ENCODE measurements at regions not wholly inside any gene's neighbourhood (a gene's known extent, or its start where the extent isn't known, plus 50 kb on each side); places are given as distances from the start of the nearest gene placed in this dataset.

DNA sequence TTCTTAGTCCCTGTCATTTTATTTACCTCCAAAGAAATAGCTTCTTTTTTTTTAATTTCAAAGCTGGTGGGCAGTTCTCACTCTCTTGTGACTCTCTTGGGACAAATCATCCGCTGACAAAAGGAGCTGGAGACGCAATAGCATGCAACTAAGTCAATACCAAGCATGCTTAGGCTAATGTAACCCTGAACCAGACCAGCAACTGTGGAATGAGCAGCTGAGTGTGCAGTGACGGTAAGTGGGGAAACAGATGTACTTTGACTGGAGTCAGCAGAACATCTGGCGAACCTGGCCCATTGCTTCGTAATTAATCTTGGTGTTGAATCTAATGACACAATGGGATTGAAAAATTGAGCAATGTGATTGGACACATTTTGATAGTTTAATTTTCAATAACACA is 280.7 kb upstream of the PLXNA2 start:
- Histone ChIP-seq H4K20me1 (ENCODE audit: insufficient read depth) (no peaks in the 10 kb centered on the region), H3K27ac (ENCODE audit: low read length) (peak overlapping the region; percentile 98), H3F3A (ENCODE audit: insufficient read depth, low read length, poor library complexity, severe bottlenecking) (peaks cover 19% of the 10 kb centered on the region), H3K9ac (ENCODE audit: low read length) (no peak overlapping the region), H2AFZ (ENCODE audit: low read depth, low read length) (no peak overlapping the region), H3K36me3 (ENCODE audit: insufficient read depth, low read length) (no peaks in the 10 kb centered on the region), H3K27me3 (ENCODE audit: insufficient read depth, low read depth, low read length) (no peaks in the 10 kb centered on the region), H3K4me3 (ENCODE audit: low read length) (no peak overlapping the region), H3K4me2 (ENCODE audit: low read length) (no peak overlapping the region), H3K79me2 (replicated peaks; ENCODE audit: insufficient read depth, low read length) (no peaks in the 10 kb centered on the region), H3K9me2 (ENCODE audit: insufficient read depth, low read length) (no peaks in the 10 kb centered on the region), H3K9me3 (ENCODE audit: low read length) (no peaks in the 10 kb centered on the region)
- no peak for TF ChIP-seq POLR2AphosphoS5 (IDR thresholded peaks at IDR 0.05)

DNA sequence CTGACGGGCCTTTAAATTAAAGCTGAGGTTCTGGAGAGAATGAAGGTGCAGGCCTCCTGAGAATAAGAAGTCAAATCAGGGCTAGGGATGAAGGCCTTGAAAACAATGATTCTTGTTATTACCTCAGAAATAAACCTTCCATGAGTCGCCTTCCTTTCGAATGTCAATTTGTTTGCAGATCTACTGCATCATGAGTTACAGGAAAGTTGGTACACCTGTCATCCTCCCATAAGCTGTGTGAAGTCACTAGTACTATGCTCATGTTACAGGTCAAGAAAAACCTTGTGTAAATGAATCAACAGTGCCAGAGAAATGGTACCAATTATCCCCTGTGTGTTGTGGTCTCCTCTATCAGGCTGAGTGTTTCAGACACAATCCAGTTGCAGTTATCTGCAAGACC is 281.2 kb upstream of the PLXNA2 start:
- no peaks in the 10 kb centered on the region for H3K36me3 ChIP-seq (ENCODE audit: insufficient read depth, low read length)
- TF ChIP-seq, protein P1, sequence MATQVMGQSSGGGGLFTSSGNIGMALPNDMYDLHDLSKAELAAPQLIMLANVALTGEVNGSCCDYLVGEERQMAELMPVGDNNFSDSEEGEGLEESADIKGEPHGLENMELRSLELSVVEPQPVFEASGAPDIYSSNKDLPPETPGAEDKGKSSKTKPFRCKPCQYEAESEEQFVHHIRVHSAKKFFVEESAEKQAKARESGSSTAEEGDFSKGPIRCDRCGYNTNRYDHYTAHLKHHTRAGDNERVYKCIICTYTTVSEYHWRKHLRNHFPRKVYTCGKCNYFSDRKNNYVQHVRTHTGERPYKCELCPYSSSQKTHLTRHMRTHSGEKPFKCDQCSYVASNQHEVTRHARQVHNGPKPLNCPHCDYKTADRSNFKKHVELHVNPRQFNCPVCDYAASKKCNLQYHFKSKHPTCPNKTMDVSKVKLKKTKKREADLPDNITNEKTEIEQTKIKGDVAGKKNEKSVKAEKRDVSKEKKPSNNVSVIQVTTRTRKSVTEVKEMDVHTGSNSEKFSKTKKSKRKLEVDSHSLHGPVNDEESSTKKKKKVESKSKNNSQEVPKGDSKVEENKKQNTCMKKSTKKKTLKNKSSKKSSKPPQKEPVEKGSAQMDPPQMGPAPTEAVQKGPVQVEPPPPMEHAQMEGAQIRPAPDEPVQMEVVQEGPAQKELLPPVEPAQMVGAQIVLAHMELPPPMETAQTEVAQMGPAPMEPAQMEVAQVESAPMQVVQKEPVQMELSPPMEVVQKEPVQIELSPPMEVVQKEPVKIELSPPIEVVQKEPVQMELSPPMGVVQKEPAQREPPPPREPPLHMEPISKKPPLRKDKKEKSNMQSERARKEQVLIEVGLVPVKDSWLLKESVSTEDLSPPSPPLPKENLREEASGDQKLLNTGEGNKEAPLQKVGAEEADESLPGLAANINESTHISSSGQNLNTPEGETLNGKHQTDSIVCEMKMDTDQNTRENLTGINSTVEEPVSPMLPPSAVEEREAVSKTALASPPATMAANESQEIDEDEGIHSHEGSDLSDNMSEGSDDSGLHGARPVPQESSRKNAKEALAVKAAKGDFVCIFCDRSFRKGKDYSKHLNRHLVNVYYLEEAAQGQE (IDR thresholded peaks at IDR 0.05; ENCODE audit: borderline replicate concordance): no peak
- TF ChIP-seq POLR2AphosphoS5 (IDR thresholded peaks at IDR 0.05): peak; percentile 45
- no peak overlapping the region for H3K9ac ChIP-seq (ENCODE audit: low read length)
- no peaks in the 10 kb centered on the region for H3K9me2 ChIP-seq (ENCODE audit: insufficient read depth, low read length)
- H3K4me2 ChIP-seq (ENCODE audit: low read length): no peak overlapping the region
- no peaks in the 10 kb centered on the region for H3K9me3 ChIP-seq (ENCODE audit: low read length)
- no peaks in the 10 kb centered on the region for H3K79me2 ChIP-seq (replicated peaks; ENCODE audit: insufficient read depth, low read length)
- H3F3A ChIP-seq (ENCODE audit: insufficient read depth, low read length, poor library complexity, severe bottlenecking): peaks cover 19% of the 10 kb centered on the region
- no peak overlapping the region for H3K4me3 ChIP-seq (ENCODE audit: low read length)
- H4K20me1 ChIP-seq (ENCODE audit: insufficient read depth): no peaks in the 10 kb centered on the region
- H3K27me3 ChIP-seq (ENCODE audit: insufficient read depth, low read depth, low read length): no peaks in the 10 kb centered on the region
- H2AFZ ChIP-seq (ENCODE audit: low read depth, low read length): no peak overlapping the region
- H3K27ac ChIP-seq (ENCODE audit: low read length): peak overlapping the region; percentile 98

DNA sequence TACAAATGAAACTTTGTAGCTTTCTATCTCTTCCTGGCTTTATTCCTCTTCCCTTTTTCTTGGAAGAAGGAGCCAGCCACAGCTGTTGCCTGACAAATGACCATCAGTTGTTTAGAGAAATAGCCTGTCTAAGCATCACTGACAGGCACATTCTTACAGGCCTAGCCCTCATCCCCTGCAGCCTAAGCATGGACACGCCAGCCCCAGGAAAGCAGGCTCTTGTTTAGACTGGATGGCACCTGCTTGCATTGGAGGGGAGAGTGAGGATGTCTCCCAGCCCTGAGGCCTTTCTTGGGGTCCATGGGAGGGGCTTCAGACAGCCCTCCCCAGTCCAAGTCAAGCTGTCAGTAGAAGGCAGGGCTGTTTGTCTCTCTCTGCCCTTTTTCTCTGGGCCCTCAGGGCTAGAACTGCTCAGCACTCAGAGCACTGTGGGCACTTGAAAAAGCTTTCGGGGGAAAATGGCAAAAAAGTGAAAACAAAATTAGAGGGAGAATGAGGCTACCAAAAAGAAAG is 282.5 kb upstream of the PLXNA2 start:
- H3K9me3 ChIP-seq (ENCODE audit: low read length): no peaks in the 10 kb centered on the region
- peak overlapping the region; percentile 53 for H3K4me3 ChIP-seq (ENCODE audit: low read length)
- TF ChIP-seq EP300 (conservative IDR thresholded peaks at IDR 0.05; ENCODE audit: poor library complexity, severe bottlenecking) (no peak), MXI1 (conservative IDR thresholded peaks at IDR 0.05; ENCODE audit: poor library complexity, severe bottlenecking) (no peak), EZH2 (IDR thresholded peaks at IDR 0.05; ENCODE audit: borderline replicate concordance, insufficient read depth, low read length, poor library complexity, severe bottlenecking) (no peak), RAD21 (conservative IDR thresholded peaks at IDR 0.05) (no peak), SMC3 (conservative IDR thresholded peaks at IDR 0.05; ENCODE audit: poor library complexity) (no peak), TAF1 (IDR thresholded peaks at IDR 0.05; ENCODE audit: low read depth) (no peak), POLR2AphosphoS5 (IDR thresholded peaks at IDR 0.05) (no peak)
- TF ChIP-seq, protein P2, sequence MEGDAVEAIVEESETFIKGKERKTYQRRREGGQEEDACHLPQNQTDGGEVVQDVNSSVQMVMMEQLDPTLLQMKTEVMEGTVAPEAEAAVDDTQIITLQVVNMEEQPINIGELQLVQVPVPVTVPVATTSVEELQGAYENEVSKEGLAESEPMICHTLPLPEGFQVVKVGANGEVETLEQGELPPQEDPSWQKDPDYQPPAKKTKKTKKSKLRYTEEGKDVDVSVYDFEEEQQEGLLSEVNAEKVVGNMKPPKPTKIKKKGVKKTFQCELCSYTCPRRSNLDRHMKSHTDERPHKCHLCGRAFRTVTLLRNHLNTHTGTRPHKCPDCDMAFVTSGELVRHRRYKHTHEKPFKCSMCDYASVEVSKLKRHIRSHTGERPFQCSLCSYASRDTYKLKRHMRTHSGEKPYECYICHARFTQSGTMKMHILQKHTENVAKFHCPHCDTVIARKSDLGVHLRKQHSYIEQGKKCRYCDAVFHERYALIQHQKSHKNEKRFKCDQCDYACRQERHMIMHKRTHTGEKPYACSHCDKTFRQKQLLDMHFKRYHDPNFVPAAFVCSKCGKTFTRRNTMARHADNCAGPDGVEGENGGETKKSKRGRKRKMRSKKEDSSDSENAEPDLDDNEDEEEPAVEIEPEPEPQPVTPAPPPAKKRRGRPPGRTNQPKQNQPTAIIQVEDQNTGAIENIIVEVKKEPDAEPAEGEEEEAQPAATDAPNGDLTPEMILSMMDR (IDR thresholded peaks at IDR 0.05; ENCODE audit: poor library complexity, severe bottlenecking): no peak
- TF ChIP-seq, protein P1 (IDR thresholded peaks at IDR 0.05; ENCODE audit: borderline replicate concordance): no peak
- peak overlapping the region; percentile 70 for H3K9ac ChIP-seq (ENCODE audit: low read length)
- no peaks in the 10 kb centered on the region for H3K36me3 ChIP-seq (ENCODE audit: insufficient read depth, low read length)
- no peaks in the 10 kb centered on the region for H3K79me2 ChIP-seq (replicated peaks; ENCODE audit: insufficient read depth, low read length)
- H3K27me3 ChIP-seq (ENCODE audit: insufficient read depth, low read depth, low read length): no peaks in the 10 kb centered on the region
- no peaks in the 10 kb centered on the region for H3K9me2 ChIP-seq (ENCODE audit: insufficient read depth, low read length)
- peak overlapping the region; percentile 53 for H3K4me2 ChIP-seq (ENCODE audit: low read length)
- H3K27ac ChIP-seq (ENCODE audit: low read length): peak overlapping the region; percentile 98
- H3F3A ChIP-seq (ENCODE audit: insufficient read depth, low read length, poor library complexity, severe bottlenecking): peaks cover 19% of the 10 kb centered on the region
- no peaks in the 10 kb centered on the region for H4K20me1 ChIP-seq (ENCODE audit: insufficient read depth)
- no peak overlapping the region for H2AFZ ChIP-seq (ENCODE audit: low read depth, low read length)
